ENCODE measurements at regions not wholly inside any gene's neighbourhood (a gene's known extent, or its start where the extent isn't known, plus 50 kb on each side); places are given as distances from the start of the nearest gene placed in this dataset.

- TF ChIP-seq CTCF (IDR thresholded peaks at IDR 0.05) (no peak), ZNF121 (CRISPR knock-in tag; IDR thresholded peaks at IDR 0.05) (no peak), STAT6 (CRISPR knock-in tag; conservative IDR thresholded peaks at IDR 0.05; ENCODE audit: low read depth) (no peak), CBFB (CRISPR knock-in tag; IDR thresholded peaks at IDR 0.05; ENCODE audit: low read depth) (no peak), NFE2L1 (CRISPR knock-in tag; IDR thresholded peaks at IDR 0.05) (no peak)
Observed at GRCh38 chr1:181989261-181989920, 72.1 kb downstream of the ZNF648 start.

All from WTC11 (cell line).